ENCODE measurements at regions not wholly inside any gene's neighbourhood (a gene's known extent, or its start where the extent isn't known, plus 50 kb on each side); places are given as distances from the start of the nearest gene placed in this dataset.
A peak's percentile ranks its signal among the peaks of the same experiment; 100 is the strongest.
"Not testable (repeated sequence)": the region's sequence is repeated elsewhere in the genome, so short reads cannot be mapped to it uniquely, and the experiment has no call there.

GRCh38 chr1:73842436-73842835, 355.5 kb downstream of the LRRIQ3 start:
- DNase-seq: no peak

- peak; percentile 9 for DNase-seq
These were observed 358.1 kb downstream of the LRRIQ3 start for GRCh38 chr1:73839922-73840321.

DNA sequence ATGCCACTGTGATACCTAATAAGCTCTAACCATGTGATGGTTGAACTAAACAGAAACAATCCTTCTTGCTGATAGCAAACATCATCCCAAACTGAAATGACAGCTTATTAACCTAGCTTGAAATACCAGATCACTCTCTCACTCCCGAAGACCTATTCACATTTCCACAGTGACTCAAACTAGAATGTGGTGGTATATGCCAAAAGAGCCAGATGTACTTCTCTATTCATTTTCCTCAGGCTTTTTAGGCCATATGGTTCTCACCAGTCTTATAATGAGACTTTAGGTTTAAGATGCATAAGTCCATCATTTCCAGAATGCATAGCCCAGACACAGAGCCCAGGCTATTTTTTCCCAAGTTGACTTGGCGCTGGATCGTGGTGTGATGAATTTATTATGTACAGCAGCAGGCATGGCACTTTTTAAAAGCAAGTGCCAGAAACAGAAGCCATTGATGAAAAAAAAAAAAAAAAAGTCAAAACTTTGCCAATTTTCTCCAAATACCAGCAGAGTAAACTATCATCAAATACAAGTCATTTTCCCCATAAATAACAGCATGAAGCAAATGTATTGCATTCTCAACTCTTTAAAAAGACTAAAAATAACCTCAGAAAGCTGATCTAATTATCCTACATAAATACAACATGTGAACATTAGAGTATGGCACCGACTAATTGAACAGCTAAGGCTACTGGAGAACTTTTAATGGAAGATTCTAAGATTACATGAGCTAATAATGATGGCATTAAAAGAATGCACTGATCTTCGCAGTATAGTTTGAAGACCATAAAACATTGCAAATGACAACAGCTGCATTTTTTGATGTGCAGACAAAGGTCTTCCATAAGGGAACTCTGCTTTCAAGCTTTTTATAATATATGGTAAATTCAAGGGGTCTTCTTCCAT, 365.4 kb downstream of the LRRIQ3 start:
- peak; percentile 67 for DNase-seq

GRCh38 chr1:73827283-73827682, 370.7 kb downstream of the LRRIQ3 start:
- DNase-seq: not testable (repeated sequence)

DNA sequence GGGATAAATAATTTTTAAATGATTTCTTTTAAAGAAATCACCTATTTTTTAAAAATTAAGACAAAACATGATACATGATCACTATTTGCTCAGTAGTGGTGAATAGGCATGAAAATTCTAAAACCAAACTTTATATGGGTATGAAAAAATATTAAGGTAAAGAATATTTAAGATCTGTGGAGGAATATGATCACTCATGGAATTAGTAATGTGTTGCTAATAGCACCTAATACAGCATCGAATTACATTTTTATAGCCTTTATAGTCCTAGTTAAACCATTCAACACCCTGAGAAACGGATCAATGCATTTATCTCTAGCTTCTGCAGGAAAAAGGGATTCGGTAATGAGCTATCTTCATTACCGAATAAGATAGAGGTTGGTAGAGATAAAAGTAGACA, 373.9 kb downstream of the LRRIQ3 start:
- no peak for DNase-seq

DNA sequence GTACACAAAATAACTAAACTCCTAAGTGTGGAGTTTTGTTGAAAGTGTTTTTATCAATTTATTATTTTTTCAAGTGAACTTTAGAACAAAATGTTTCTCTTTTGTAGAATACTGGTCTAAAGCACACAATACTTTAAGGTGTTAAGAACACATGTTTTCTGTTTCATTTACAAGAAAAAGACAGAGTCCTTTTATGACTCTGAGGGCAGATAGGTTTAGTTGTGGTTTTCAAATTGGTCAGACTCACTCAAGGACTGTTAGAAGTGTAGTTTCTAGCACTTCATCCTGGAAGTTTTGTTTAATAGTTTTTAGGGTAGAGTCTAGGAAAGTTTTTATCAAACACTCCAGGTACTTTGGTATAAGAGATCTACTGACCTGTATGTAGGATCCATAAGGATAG, 376.5 kb downstream of the LRRIQ3 start:
- no peak for DNase-seq

- no peak for DNase-seq
These were observed 377.1 kb downstream of the LRRIQ3 start for GRCh38 chr1:73820843-73821242.

- DNase-seq: peak; percentile 27
These were observed 384.3 kb downstream of the LRRIQ3 start for GRCh38 chr1:73813716-73814115.

- no peak for DNase-seq
These were observed 384.7 kb downstream of the LRRIQ3 start for GRCh38 chr1:73813236-73813635.

GRCh38 chr1:73811798-73812197, 386.2 kb downstream of the LRRIQ3 start:
- no peak for DNase-seq

DNA sequence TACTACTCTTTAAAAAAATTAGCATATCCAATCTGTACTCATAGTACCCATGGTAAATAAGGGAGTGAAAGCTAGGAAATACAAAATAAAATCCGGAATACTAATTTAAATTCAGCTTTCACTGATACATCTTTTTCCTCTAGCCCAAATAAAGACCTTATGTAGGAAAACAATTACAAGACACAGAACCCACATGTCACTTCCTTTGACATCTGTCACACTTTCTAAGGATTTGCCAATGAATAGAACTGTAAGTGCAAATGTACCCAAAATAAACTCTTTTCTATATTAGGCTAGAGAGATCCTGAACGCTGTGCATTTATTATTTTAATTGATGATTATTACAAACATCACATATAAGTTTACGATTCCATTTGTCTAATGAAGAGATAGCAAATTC, 393.0 kb downstream of the LRRIQ3 start:
- no peak for DNase-seq

DNA sequence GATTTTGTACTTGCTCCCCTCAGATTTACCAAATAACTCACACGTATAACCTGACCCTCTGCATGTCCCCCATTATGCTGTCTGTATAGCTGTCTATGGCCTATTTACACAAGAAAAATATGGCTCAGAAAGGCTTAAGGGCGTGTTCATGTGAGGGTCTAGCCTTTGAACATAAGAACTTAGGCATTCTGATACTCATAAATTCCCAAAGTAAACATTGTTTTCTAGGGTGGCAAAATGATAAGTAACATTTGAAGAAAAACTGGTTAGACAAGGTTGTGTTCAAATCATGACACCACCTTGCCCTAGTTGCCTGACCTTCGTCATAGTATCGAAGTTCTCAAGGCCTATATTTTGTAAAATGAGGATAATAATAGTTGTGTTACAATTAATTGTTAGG, 394.6 kb downstream of the LRRIQ3 start:
- DNase-seq: no peak

DNA sequence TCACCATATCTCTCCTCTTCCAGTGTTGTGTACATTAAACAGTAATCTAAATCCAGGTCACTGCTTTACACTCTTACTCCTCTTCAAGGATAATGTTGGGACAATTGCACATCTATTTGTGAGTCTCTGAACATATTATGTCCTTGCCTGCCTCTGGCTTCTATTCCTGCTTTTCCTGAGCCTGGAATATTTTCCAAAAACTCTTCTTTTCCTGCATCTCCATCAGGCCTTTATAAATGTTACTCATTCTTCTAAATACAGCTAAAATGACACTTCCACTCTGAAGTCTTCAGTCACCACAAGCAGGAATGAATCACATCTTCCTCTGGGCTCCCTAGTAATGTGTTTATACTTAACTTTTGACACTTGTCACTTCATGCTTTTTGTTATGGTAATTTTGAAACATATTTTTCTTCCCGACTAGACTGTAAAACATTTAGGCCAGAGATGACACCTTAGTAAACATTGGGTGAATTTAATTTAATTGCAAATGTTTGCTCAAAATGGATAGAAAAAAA, 396.0 kb downstream of the LRRIQ3 start:
- peak; percentile 28 for DNase-seq

GRCh38 chr1:73800376-73800775, 397.6 kb downstream of the LRRIQ3 start:
- DNase-seq: peak; percentile 79

DNA sequence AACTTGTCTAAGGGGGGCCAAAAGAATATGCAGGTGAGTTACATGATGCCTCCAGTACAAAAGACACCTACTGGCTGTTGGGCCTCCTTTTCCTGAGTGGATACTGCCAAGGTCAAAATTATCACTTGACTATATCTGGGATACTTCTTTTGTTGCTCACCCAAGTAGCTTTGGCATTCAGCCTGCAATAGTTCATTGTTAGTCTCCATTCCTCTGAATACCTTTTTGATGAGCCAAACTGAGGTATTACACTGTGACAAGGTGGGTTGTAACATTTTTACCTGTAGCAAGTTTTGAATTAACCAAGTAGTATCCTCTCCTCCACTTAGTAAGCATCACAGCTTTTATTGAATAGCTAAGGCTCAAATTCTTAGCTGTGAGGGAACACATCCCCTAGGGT, 408.0 kb downstream of the LRRIQ3 start:
- DNase-seq: no peak

- no peak for DNase-seq
These were observed 413.9 kb downstream of the LRRIQ3 start for GRCh38 chr1:73784026-73784425.

DNA sequence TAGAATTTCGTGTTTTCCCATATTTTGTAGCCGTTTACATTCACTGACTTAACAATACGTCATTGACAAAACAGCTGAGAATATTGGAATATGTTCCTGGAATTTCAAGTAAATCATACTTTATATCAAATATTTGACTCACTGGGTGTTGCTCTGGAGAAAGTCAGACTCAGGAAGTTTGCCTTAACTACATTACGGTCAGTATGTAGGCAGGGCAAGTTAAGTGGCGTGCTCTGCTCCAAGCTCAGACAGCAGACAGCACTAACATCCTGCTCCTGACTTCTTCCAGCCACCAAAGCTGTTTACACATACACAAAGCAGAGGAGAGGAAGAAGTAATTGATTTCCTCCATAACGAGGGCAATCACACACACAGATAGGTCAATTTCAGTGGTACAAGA, 414.6 kb downstream of the LRRIQ3 start:
- peak; percentile 14 for DNase-seq

- peak; percentile 36 for DNase-seq
These were observed 415.1 kb downstream of the LRRIQ3 start for GRCh38 chr1:73782901-73783300.

DNA sequence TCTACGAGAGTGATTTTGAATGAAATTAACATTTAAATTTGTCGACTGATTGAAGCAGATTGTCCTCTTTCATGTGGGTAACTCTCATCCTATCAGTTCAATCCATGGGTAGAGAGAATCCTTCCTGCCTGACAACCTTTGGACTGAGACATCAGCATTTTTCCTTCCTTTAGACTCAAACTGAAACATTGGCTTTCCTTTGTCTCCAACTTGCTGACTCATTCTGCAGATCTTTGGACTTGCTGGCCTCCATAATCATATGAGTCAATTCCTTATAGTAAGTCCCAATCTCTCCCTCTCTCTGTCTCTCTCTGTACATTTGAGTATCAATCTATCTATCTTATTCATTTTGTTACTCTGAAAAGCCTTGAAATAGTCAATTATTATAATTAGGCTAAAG, 416.7 kb downstream of the LRRIQ3 start:
- peak; percentile 45 for DNase-seq

- DNase-seq: no peak
These were observed 419.5 kb downstream of the LRRIQ3 start for GRCh38 chr1:73778471-73778870.

DNA sequence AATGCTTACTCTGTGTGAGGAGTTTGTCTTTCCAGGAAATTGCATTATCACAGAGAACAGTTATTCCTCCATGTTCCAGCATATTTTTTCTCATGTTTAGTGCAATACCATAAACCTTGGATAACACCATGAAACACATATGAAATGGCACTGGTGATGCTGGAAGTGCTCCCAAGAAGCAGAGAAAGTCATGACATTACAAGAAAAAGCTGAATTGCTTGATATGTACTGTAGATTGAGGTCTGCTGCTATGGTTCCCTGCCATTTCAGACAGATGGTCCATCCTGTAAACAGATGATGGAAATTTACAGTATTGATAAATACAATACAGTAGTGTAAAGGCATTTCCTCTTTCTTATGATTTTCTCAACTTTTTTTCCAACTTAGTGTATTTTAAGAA, 422.1 kb downstream of the LRRIQ3 start:
- no peak for DNase-seq

DNA sequence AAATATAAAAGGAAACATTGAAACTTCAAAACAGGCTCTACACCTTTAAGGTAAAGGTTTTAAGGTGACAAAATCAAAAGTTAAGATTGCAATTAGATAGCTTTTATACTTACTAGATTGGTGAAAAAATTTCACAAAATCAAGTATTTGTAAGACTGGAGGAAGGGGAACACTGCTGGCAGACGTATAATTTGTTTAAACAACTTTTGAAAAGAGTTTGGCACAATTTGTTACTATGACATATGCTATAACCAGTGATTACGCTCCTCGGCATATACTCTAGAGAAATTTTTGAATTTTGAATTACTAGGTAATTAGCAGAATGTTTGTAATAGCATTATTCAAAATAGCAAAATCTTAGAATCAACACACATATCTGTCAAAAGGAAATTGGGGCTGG, 425.0 kb downstream of the LRRIQ3 start:
- no peak for DNase-seq

GRCh38 chr1:73771396-73771795, 426.6 kb downstream of the LRRIQ3 start:
- no peak for DNase-seq

- DNase-seq: no peak
These were observed 427.7 kb downstream of the LRRIQ3 start for GRCh38 chr1:73770109-73770905.

Measured in fibroblast of upper back skin (primary cell).